Astrocyte of the cerebellum (primary cell): ENCODE measurements at regions not wholly inside any gene's neighbourhood (a gene's known extent, or its start where the extent isn't known, plus 50 kb on each side); places are given as distances from the start of the nearest gene placed in this dataset.

ENCODE experiments used
- DNase-seq: peaks from one replicate; pipeline ENCODE4 v3.0.0-alpha.2; 2011; ENCODE audit warnings: low read depth
- H3K4me3 ChIP-seq: 2 replicates; pipeline ENCODE4 v1.5.1; 2011; ENCODE audit warnings: mild to moderate bottlenecking, low read depth, low read length, moderate library complexity
- in situ Hi-C: cut with HindIII; loops from 2 replicates; pipeline ENCODE4 v1.10.0; 2017; ENCODE audit warnings: low sequenced_read_pairs
- TF ChIP-seq, protein P1 (sequence below): IDR thresholded peaks from 2 replicates; pipeline ENCODE4 v1.5.1; 2012; ENCODE audit warnings: low read length, low read depth, moderate library complexity, mild to moderate bottlenecking; ENCODE audit errors: missing control alignments

DNA sequence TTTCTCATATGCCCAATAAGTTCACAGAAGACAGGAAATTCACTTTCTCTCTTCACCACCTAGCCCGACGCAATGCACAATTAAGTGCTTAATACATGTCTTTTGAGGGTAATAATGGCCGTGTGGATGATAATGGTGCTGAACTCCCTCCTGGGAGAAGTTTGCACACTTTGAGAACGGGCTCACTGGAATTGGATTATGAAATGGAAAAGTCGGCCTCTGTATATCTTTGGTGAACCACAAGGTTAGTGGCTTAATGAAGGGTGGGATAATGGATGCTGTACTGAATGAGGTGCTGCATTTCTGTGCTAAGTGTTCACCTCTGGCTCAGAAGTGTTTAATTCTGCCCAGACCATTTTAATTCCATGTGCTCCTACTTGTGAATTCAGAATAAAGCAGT lies 207.5 kb downstream of the IRX2 start:
- in situ Hi-C loops: no loop called here
- TF ChIP-seq, protein P1, sequence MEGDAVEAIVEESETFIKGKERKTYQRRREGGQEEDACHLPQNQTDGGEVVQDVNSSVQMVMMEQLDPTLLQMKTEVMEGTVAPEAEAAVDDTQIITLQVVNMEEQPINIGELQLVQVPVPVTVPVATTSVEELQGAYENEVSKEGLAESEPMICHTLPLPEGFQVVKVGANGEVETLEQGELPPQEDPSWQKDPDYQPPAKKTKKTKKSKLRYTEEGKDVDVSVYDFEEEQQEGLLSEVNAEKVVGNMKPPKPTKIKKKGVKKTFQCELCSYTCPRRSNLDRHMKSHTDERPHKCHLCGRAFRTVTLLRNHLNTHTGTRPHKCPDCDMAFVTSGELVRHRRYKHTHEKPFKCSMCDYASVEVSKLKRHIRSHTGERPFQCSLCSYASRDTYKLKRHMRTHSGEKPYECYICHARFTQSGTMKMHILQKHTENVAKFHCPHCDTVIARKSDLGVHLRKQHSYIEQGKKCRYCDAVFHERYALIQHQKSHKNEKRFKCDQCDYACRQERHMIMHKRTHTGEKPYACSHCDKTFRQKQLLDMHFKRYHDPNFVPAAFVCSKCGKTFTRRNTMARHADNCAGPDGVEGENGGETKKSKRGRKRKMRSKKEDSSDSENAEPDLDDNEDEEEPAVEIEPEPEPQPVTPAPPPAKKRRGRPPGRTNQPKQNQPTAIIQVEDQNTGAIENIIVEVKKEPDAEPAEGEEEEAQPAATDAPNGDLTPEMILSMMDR: no peak
- H3K4me3 ChIP-seq: no peak overlapping the region
- no peak for DNase-seq

DNA sequence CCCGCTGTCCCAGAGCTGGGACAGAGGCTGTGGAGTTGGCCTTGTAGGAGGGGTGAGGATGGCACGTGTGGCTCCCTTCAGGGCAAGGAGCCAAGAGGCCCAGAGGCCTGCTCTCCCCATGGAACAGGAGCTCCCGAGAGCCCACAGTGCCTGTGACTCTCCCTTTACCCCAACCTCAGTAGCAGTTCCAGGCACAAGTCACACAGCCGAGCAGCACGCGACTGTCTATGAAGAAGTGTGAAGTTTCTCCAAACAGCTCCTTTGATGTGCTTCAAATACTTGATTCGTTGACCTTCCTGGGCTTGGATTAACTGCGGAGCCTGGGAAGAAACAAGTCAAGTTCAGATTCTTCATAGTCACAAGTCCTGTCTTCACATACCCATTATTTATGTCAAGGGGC lies 208.7 kb downstream of the IRX2 start:
- no peak overlapping the region for H3K4me3 ChIP-seq
- in situ Hi-C loops: no loop called here
- TF ChIP-seq, protein P1: no peak
- DNase-seq: no peak

GRCh38 chr5:2542026-2542425 lies 209.5 kb downstream of the IRX2 start:
- no peak overlapping the region for H3K4me3 ChIP-seq
- TF ChIP-seq, protein P1: no peak
- DNase-seq: no peak
- in situ Hi-C loops: no loop called here

GRCh38 chr5:2538169-2538568 lies 213.3 kb downstream of the IRX2 start:
- H3K4me3 ChIP-seq: no peak overlapping the region
- in situ Hi-C loops: no loop called here

GRCh38 chr5:2537378-2538145 lies 213.9 kb downstream of the IRX2 start:
- in situ Hi-C loops: no loop called here
- H3K4me3 ChIP-seq: no peak overlapping the region
- DNase-seq: no peak
- TF ChIP-seq, protein P1: no peak

More at GRCh38 chr5:2538169-2538568, 213.3 kb downstream of the IRX2 start:
- TF ChIP-seq, protein P1: no peak
- DNase-seq: no peak

- in situ Hi-C loops: no loop called here
- TF ChIP-seq, protein P1: no peak
- H3K4me3 ChIP-seq: no peak overlapping the region
- no peak for DNase-seq
Observed at GRCh38 chr5:2536632-2537377, 214.7 kb downstream of the IRX2 start.
